OCI-LY3 (cell line): ENCODE measurements at regions not wholly inside any gene's neighbourhood (a gene's known extent, or its start where the extent isn't known, plus 50 kb on each side); places are given as distances from the start of the nearest gene placed in this dataset.

Experiments used
- EZH2phosphoT487 ChIP-seq: fragments of 200-600 bp; shearing (Covaris generic); IDR thresholded peaks from 2 replicates; pipeline ENCODE4 v1.6.1; 2018; ENCODE audit warnings: antibody characterized with exemption, mixed run types, low read depth
- TF ChIP-seq, protein P1 (sequence below): fragments of 200-600, 300-600 bp; sonication (generic); IDR thresholded peaks from 2 replicates; pipeline ENCODE4 v1.5.1; 2014; ENCODE audit warnings: antibody characterized with exemption, low read length, low read depth

DNA sequence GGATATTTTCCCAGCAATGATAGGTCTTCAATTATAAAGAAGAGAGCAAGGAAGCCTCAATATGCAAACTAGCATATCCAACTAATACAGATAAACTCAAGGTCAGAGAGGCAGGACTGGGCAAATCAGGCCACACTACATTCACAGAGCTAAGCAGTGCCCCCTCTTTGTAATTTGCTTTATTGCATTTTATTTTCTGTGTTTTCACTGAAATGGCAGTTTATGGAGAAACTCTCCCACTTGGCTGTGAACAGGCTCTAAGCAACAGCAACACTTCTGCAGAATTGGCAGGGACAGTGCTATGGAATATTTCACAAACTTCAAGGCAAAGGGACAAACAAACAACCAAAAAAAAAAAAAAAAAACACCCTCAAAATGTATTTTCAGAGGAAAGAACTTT is 93.4 kb upstream of the SOD1 start:
- TF ChIP-seq, protein P1, sequence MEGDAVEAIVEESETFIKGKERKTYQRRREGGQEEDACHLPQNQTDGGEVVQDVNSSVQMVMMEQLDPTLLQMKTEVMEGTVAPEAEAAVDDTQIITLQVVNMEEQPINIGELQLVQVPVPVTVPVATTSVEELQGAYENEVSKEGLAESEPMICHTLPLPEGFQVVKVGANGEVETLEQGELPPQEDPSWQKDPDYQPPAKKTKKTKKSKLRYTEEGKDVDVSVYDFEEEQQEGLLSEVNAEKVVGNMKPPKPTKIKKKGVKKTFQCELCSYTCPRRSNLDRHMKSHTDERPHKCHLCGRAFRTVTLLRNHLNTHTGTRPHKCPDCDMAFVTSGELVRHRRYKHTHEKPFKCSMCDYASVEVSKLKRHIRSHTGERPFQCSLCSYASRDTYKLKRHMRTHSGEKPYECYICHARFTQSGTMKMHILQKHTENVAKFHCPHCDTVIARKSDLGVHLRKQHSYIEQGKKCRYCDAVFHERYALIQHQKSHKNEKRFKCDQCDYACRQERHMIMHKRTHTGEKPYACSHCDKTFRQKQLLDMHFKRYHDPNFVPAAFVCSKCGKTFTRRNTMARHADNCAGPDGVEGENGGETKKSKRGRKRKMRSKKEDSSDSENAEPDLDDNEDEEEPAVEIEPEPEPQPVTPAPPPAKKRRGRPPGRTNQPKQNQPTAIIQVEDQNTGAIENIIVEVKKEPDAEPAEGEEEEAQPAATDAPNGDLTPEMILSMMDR: peak; percentile 25
- no peak for TF ChIP-seq EZH2phosphoT487
